Natural killer cell (primary cell): ENCODE measurements at regions not wholly inside any gene's neighbourhood (a gene's known extent, or its start where the extent isn't known, plus 50 kb on each side); places are given as distances from the start of the nearest gene placed in this dataset.
A peak's percentile ranks its signal among the peaks of the same experiment; 100 is the strongest.

ENCODE experiments used
- ATAC-seq, 3 donors: fragments of 150-1000 bp in 2 of 3; fragments of 200-7000 bp in 1 of 3; cut with Tn5 transposase; 1 replicate in 1 of 3; 2 replicates in 2 of 3; pipeline ENCODE4 v1.10.0; 2021; ENCODE audit warnings: mild to moderate bottlenecking in 2 of 3, moderate library complexity in 2 of 3
- DNase-seq, 2 donors: peaks; one replicate each; pipeline versions ENCODE4 v3.0.0 to v3.0.0-alpha.2; 2013 to 2021; ENCODE audit warnings: mixed read lengths in 1 of 2
- H3K27ac ChIP-seq: one replicate; pipeline ENCODE4 v1.5.1; 2013; ENCODE audit warnings: mild to moderate bottlenecking, low read length
- H3K27me3 ChIP-seq: one replicate; pipeline ENCODE4 v1.6.1; 2013; ENCODE audit warnings: low read length; ENCODE audit not compliant: control insufficient read depth, insufficient read depth
- H3K36me3 ChIP-seq: one replicate; pipeline ENCODE4 v1.6.1; 2013; ENCODE audit warnings: low read length; ENCODE audit not compliant: control insufficient read depth, insufficient read depth
- H3K4me1 ChIP-seq: one replicate; pipeline ENCODE4 v1.6.1; 2013; ENCODE audit warnings: low read length; ENCODE audit not compliant: control insufficient read depth, insufficient read depth
- H3K4me3 ChIP-seq: one replicate; pipeline ENCODE4 v1.5.1; 2013; ENCODE audit warnings: low read length
- H3K9me3 ChIP-seq: one replicate; pipeline ENCODE4 v1.6.1; 2013; ENCODE audit warnings: low read length; ENCODE audit not compliant: control insufficient read depth, insufficient read depth
- H3K27ac Mint-ChIP-seq, 2 donors: one replicate each; pipeline ENCODE4 v1.8.0; 2022; ENCODE audit warnings: mild to moderate bottlenecking in 2 of 2, mixed read lengths in 2 of 2, moderate library complexity in 1 of 2
- H3K27me3 Mint-ChIP-seq, 2 donors: one replicate each; pipeline ENCODE4 v1.8.0; 2022; ENCODE audit warnings: low read depth in 2 of 2, mixed read lengths in 2 of 2
- H3K36me3 Mint-ChIP-seq: one replicate; pipeline ENCODE4 v1.8.0; 2022; ENCODE audit warnings: mixed read lengths
- H3K4me1 Mint-ChIP-seq, 2 donors: one replicate each; pipeline ENCODE4 v1.8.0; 2022; ENCODE audit warnings: mixed read lengths in 2 of 2
- H3K4me3 Mint-ChIP-seq: one replicate; pipeline ENCODE4 v1.8.0; 2022; ENCODE audit warnings: mild to moderate bottlenecking, moderate library complexity, mixed read lengths
- H3K9me3 Mint-ChIP-seq, 2 donors: one replicate each; pipeline ENCODE4 v1.8.0; 2022; ENCODE audit warnings: mixed read lengths in 2 of 2
- CTCF ChIP-seq: fragments of 200-600 bp; IDR thresholded peaks from one replicate; pipeline ENCODE4 v1.8.0; 2022; ENCODE audit warnings: antibody characterized with exemption
- WGBS: methylation state at CpG from one replicate; pipeline ENCODE4 v1.1.7; 2013; ENCODE audit warnings: missing lambda C conversion rate; ENCODE audit not compliant: insufficient coverage; 5-methylcytosine and 5-hydroxymethylcytosine counted together
- intact Hi-C: fragments of 100-400 bp; cut with micrococcal nuclease; formaldehyde crosslinking; loops from one replicate; pipeline ENCODE4 v1.14.2; 2022

- no peak overlapping the region for H3K4me3 Mint-ChIP-seq
- H3K27ac Mint-ChIP-seq: no peak overlapping the region
- no peaks in the 10 kb centered on the region for H3K36me3 ChIP-seq
Observed at GRCh38 chr6:100260584-100260983, 204.1 kb downstream of the SIM1 start.

GRCh38 chr6:100259865-100260264, 204.9 kb downstream of the SIM1 start:
- Histone ChIP-seq H3K27ac (no peak overlapping the region), H3K4me1 (no peaks in the 10 kb centered on the region), H3K9me3 (no peaks in the 10 kb centered on the region), H3K4me3 (no peak overlapping the region), H3K36me3 (no peaks in the 10 kb centered on the region), H3K27me3 (no peaks in the 10 kb centered on the region)
- DNase-seq: no peak
- Mint-ChIP-seq H3K27me3 (peaks cover 0 to 2% of the 10 kb centered on the region in 2 donors), H3K4me1 (peaks cover 0 to 6% of the 10 kb centered on the region in 2 donors), H3K27ac (no peak overlapping the region), H3K9me3 (peaks cover 2% of the 10 kb centered on the region in 2 donors), H3K4me3 (no peak overlapping the region), H3K36me3 (no peaks in the 10 kb centered on the region)
- ATAC-seq: no peak
- no peak for TF ChIP-seq CTCF
- intact Hi-C loops: no loop called here
- 98% methylated on average over 3 of the region's 3 CpGs for WGBS

More at GRCh38 chr6:100260584-100260983, 204.1 kb downstream of the SIM1 start:
- Histone ChIP-seq H3K9me3 (no peaks in the 10 kb centered on the region), H3K4me1 (no peaks in the 10 kb centered on the region), H3K27ac (no peak overlapping the region), H3K27me3 (no peaks in the 10 kb centered on the region), H3K4me3 (no peak overlapping the region)
- intact Hi-C loops: no loop called here
- no peak for ATAC-seq
- Mint-ChIP-seq H3K9me3 (peaks cover 2% of the 10 kb centered on the region in 2 donors), H3K36me3 (no peaks in the 10 kb centered on the region), H3K4me1 (peaks cover 0 to 6% of the 10 kb centered on the region in 2 donors), H3K27me3 (peaks cover 0 to 2% of the 10 kb centered on the region in 2 donors)
- no peak for TF ChIP-seq CTCF
- DNase-seq: no peak

GRCh38 chr6:100258752-100259151, 206.0 kb downstream of the SIM1 start:
- no peak overlapping the region for H3K27ac Mint-ChIP-seq
- DNase-seq (no peak), ATAC-seq (no peak)
- intact Hi-C loops: no loop called here
- no peak overlapping the region for H3K4me3 Mint-ChIP-seq
- Histone ChIP-seq H3K27me3 (no peaks in the 10 kb centered on the region), H3K9me3 (no peaks in the 10 kb centered on the region), H3K4me1 (no peaks in the 10 kb centered on the region), H3K27ac (no peak overlapping the region), H3K4me3 (no peak overlapping the region), H3K36me3 (no peaks in the 10 kb centered on the region)
- H3K27me3 Mint-ChIP-seq: peaks cover 0 to 2% of the 10 kb centered on the region in 2 donors
- peaks cover 2% of the 10 kb centered on the region in 2 donors for H3K9me3 Mint-ChIP-seq
- no peak for TF ChIP-seq CTCF
- H3K4me1 Mint-ChIP-seq: peaks cover 0 to 6% of the 10 kb centered on the region in 2 donors
- WGBS: 50% methylated on average over 2 of the region's 2 CpGs
- H3K36me3 Mint-ChIP-seq: no peaks in the 10 kb centered on the region

GRCh38 chr6:100257793-100258395, 206.8 kb downstream of the SIM1 start:
- Mint-ChIP-seq H3K9me3 (peaks cover 2% of the 10 kb centered on the region in 2 donors), H3K27me3 (no peaks in the 10 kb centered on the region), H3K36me3 (no peaks in the 10 kb centered on the region), H3K27ac (no peak overlapping the region), H3K4me1 (peaks cover 0 to 6% of the 10 kb centered on the region in 2 donors), H3K4me3 (no peak overlapping the region)
- Histone ChIP-seq H3K27me3 (no peaks in the 10 kb centered on the region), H3K4me3 (no peak overlapping the region), H3K9me3 (no peaks in the 10 kb centered on the region), H3K4me1 (no peaks in the 10 kb centered on the region), H3K36me3 (no peaks in the 10 kb centered on the region), H3K27ac (no peak overlapping the region)
- peak in 1 of 2 donors; percentile 24 for DNase-seq
- WGBS: 35% methylated on average over 3 of the region's 4 CpGs
- no peak for ATAC-seq
- intact Hi-C loops: no loop called here
- TF ChIP-seq CTCF: no peak
